NCI-H82 (cell line): ENCODE measurements at regions not wholly inside any gene's neighbourhood (a gene's known extent, or its start where the extent isn't known, plus 50 kb on each side); places are given as distances from the start of the nearest gene placed in this dataset.
"Not testable (repeated sequence)": the region's sequence is repeated elsewhere in the genome, so short reads cannot be mapped to it uniquely, and the experiment has no call there.

Source experiments
- DNase-seq: peaks from one replicate; lab custom pipeline; 2025; lab: John Stamatoyannopoulos, UW

DNA sequence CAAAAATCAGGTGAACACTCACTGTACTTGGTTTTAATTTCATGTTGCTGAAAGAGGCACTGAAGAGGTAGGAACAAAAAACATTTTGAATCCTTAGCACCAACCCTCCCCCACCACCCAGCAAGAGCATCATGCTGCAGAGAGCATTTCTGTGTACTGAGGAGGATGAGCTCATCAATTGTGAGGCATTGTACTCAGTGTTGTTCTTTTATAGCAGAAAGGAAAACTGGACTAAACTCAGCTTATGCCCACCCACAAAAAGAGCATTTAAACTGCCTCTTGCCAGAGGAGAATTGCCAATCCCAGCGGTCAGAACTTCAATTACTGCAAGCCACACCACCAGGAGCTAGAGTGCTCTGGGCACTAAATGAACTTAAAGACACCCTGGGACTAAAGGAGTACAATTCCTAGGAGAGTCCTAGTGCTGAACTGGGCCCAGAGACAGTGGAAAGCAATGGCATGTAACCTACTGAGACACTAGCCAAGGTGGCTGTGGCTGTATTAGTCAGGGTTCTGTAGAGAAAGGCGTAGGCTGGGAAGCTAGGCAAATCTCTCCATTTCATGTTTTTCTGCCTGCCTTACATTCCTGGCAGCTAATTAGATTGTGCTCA lies 280.7 kb upstream of the KLHL4 start:
- DNase-seq, result no peak

GRCh38 chrX:87265518-87265917 lies 252.1 kb upstream of the KLHL4 start:
- DNase-seq, result no peak

DNA sequence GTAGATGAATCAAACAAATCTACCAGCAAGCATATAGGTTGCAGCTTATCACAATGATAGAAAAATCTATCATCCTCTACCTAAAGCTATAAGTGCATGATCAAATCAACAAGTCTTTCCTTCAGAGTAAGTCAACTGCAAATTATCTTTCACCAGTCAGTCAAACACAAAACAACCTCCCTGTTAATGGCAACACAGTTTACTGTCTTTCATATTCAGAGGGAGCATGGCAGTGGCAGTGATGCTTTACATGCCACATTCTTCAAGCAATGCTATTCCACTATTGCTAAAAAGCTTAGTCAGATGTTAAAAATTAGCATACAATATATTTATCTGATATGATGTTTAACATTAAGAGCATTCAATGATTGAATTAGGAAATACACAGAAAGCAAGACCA lies 245.1 kb upstream of the KLHL4 start:
- DNase-seq, result no peak

DNA sequence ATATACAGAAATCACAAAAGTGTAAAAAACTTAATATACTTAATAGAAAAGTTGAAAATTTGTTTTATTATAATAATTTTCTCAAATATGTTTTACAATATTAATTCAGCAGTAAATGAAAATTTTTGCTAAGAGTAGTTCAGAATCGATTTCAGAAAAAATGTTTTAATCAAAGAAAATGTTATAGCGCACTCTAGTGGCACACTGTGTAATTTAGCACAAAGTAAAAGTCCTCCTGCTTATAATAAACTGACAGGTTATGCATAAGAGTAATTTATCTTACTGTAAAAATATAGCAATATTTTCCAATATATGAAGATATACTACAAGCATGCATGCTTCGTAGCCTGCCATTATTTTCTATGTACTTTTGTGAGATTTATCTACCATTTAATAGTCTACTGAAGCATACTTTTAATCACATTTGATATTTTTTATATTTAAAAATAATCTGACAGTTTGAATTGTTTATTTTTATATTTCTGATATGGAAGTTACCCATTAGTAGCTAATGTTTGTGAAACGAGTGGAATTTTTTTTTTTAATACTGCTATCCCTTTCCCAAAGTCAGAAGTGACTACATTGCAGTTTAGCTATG lies 217.9 kb upstream of the KLHL4 start:
- peak; percentile 47 for DNase-seq

GRCh38 chrX:87310780-87311179 lies 206.8 kb upstream of the KLHL4 start:
- DNase-seq, result no peak

GRCh38 chrX:87327267-87327666 lies 190.3 kb upstream of the KLHL4 start:
- DNase-seq, result no peak

DNA sequence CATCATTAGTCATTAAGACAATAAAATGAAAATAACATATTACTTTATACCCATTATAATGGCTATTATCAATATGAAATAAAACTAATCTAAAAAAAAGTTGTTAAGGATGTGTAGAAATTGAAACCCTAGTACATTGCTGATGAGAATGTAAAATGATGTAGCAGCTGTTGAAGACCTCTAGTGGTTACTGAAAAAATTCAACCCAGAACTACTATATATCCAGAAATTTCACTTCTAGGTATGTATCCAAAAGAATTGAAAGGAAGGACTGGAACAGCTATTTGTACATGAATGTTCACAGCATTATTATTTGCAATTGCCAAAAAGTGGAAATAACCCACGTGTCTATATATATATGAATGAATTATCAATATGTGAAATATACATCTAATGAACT lies 180.3 kb upstream of the KLHL4 start:
- DNase-seq, result no peak

DNA sequence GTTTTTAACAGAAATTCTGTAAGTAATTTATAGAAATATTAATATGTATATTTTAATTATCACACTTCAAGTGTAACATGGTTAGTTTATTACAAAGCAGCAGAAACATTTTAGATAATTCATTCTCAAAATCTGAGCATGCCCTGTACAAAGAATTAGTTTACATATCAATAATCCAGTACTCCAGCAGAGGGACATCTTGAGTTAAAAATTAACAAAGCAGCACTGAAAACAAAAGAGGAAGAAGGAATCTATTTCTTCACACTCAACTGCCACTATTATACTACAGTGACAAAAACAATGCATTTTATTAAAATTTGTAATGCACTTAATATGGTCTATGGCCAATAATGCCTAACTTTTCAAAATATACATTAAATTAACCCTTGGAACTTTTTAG lies 179.1 kb upstream of the KLHL4 start:
- peak; percentile 26 for DNase-seq

- DNase-seq, result no peak
These were observed 146.7 kb upstream of the KLHL4 start for GRCh38 chrX:87370865-87371264.

DNA sequence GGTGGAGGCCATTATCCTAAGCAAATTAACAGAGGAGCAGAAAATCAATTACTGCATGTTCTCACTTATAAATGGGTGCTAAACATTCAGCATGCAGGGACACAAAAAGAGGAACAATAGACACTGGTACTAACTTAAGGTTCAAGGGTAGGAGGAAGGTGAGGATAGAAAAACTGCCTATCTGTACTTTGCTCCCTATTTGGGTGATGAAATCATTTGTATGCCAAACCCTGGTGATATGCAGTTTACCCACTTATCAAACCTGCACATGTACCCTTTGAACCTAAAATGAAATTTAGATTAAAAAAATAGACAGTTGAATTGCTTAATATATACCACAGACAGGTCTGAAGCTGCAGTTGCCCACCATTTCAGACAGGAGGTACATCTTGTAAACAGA lies 143.3 kb upstream of the KLHL4 start:
- DNase-seq, result no peak

DNA sequence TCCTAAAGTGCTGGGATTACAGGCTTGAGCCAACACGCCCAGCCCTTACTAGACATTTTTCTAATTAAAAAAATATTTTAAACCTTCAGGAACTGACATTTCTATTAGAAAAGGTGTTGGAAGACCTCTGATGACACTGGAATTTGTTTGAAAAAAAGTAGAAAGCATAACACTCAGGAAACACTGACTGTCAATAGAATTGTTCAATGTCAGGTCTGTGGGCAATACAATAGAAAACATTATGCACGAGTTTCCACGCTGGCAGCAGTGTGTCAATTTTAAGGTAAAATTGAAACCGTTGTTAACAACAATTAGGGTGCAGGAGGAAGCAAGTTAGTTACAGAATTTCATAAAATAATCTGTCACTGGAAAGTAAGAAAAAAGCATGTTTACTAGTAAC lies 140.7 kb upstream of the KLHL4 start:
- DNase-seq, result no peak

DNA sequence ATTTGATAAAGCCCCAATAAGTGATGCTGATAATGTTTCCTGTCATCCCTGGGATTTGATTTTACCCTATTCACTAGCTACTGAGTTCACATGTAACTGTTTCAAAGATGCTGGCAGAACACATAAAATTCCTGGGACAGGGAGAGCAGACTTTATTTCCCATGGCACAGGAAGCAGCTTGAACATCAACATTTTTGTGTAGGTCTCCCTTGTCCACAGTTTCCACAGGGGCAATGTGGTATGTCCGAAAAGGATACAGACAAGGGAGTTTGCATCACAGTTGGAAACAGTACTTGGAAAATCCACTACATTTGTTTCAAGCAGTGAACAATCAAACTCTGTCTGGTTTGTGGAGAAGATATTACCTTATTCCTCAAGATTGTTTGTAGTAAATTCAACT lies 129.2 kb upstream of the KLHL4 start:
- no peak for DNase-seq

DNA sequence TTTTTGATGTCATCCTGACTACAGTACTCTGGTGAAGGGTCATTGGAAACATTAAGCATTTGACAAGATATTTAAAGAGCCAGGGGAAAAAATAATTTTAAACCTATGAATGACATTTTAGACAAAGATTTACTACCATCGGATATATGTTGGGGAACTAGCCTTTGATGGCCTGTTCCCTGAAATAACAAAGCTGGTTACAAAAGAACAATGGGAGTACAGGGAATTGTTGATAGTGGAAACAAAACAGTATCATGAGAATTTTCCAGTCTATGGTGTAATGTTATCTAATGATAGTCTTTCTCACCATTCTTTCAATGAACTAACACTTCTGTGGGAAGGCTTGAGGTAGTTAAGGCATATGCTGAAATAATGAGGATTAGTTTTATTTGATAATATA lies 125.9 kb upstream of the KLHL4 start:
- no peak for DNase-seq

GRCh38 chrX:87392369-87392768 lies 125.2 kb upstream of the KLHL4 start:
- DNase-seq, result no peak

DNA sequence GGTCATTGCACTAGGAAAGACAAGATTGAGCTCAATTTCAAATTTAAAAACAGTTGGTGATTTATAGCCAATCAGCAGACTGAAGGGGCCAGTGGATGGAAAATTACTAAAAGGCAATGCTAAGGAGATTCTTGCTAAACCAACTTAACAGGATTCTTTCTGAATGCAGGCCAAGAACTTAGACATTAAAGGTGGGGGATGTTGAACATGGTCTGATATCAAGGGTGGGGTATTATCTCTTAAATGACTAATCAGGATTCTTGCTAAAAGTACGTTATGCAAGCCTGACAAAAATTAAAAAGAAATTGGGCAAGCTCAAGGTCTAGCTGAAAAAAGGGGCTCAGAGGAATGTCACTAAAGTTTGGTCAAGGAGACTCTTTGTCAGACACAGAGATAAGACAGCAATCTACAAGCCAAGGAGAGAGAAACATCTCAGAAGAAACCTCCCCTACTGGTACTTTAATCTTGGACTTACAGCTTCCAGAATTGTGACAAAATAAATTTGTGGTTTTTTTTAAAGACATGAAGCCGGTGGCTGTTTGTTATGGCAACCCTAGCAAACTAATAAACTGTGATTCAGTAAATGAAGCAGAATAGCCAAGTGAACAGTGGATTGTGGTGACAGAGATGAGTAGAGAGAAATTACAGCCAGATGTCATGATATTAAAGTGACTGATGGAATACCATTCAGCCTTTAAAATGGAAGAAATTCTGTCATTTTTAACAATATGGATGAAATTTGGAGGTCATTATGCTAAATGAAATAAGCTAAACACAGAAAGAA lies 120.3 kb upstream of the KLHL4 start:
- DNase-seq, result no peak

DNA sequence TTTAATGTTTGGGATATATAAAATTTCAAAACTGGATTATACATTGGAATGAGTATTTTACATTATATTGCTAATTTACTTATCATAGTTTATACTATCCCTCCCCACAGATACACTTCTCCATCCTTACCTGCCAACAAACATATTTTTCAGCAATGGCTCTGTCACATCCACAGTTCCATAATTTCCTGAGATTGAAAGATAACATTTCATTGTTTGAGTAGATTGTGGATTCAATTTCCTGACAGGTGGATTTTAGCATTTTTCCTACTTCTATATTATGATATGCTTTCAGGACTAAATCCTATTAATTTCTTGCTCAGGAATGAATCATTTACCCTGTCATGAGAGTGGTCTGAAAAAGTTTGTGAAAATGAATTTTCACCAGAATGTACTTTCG lies 115.3 kb upstream of the KLHL4 start:
- DNase-seq, result no peak

- DNase-seq, result no peak
These were observed 114.1 kb upstream of the KLHL4 start for GRCh38 chrX:87403551-87403950.

DNA sequence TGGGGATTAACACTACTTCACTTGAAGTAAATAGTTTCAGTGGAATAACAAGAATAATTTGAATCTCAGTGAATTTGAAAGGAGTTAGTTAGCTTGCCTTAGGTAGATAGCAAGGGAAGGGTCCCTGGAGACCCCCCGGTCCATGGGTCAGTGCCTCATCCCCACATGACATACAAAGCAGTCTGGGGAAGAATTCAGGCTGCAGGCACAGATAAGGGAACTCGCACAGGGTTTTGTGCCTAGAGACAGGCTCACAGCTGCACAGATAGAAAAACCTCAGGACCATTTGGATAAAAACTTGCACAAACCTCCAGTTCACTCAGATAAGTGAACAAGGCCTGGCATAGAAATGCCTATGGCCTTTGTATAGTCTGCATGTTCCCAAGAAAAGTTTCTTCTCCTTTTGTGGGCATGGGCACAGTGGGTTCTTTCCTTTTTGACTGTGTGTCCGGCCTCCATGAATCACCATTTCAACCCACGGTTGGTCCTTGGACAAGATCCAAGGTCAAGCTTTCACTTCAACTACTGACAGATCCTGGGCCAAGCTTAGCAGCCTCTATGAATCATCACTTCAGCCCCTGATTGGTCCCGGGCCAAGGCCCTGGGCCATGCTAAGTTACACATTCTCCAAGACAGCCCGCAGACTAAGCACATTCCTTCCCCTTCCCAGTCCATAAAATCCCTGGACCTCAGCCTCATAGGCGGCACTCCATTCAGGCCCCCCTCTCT lies 108.3 kb upstream of the KLHL4 start:
- no peak for DNase-seq

- DNase-seq, result no peak
These were observed 92.0 kb upstream of the KLHL4 start for GRCh38 chrX:87425618-87426017.

- no peak for DNase-seq
These were observed 83.0 kb upstream of the KLHL4 start for GRCh38 chrX:87434618-87435017.

DNA sequence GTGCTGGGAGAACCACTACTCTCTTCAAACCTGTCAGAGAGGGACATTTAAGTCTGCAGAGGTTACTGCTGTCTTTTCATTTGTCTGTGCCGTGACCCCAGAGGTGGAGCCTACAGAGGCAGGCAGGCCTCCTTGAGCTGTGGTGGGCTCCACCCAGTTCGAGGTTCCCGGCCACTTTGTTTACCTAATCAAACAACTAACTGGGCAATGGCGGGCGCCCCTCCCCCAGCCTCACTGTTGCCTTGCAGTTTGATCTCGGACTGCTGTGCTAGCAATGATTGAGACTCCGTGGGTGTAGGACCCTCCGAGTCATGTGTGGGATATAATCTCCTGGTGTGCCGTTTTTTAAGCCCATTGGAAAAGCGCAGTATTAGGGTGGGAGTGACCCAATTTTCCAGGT lies 69.0 kb upstream of the KLHL4 start:
- DNase-seq, result not testable (repeated sequence)

DNA sequence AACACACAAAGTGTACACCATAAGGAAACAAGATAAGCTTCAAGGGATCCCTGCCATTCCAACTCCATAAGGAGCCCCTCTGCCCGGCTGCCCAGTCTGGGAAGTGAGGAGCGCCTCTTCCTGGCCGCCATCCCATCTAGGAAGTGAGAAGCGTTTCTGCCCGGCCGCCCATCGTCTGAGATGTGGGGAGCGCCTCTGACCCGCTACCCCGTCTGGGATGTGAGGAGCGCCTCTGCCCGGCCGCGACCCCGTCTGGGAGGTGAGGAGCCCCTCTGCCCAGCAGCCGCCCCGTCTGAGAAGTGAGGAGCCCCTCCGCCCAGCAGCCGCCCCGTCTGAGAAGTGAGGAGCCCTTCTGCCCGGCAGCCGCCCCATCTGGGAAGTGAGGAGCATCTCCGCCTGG lies 51.8 kb upstream of the KLHL4 start:
- DNase-seq, result not testable (repeated sequence)
